ENCODE measurements at regions not wholly inside any gene's neighbourhood (a gene's known extent, or its start where the extent isn't known, plus 50 kb on each side); places are given as distances from the start of the nearest gene placed in this dataset.

DNA sequence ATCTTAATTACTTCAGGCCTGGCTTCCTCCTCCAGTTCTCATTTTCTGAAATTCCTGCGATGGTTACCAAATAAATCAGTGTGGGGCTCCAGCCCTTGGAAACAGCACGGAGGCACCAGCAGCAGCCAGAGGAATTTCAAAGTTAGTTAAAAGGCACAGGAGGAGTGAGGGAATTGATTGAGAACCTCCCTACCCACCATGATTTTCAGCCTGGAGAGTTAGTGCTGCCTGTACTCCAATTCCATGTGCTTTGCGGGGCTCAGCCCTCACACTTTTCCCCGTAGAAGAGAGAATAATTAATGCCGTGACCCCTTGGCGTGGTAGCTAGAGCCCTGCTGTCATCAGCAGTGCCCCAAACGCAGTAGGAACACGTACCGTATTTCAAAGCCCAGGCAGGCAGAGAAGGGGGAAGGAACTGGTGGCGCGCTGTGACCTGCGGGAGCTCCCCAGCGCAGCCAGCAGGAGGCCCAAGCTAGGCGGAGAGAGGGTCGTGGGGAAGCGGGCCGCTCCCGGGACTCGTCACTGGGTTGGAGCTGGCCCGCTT lies 84.0 kb upstream of the IGFBP7 start:
- H3K4me3 ChIP-seq, result no peak overlapping the region
- H3K9me3 ChIP-seq, result no peaks in the 10 kb centered on the region
- H3K36me3 ChIP-seq, result no peaks in the 10 kb centered on the region
- ATAC-seq (ENCODE audit: low FRiP score in 2 of 2) (no peak), DNase-seq (peak in 1 of 2 donors; percentile 52)
- H3K27me3 ChIP-seq, result no peaks in the 10 kb centered on the region
- no peaks in the 10 kb centered on the region for H3K4me1 ChIP-seq
- WGBS, 2 donors, result 59 to 60% methylated on average over 18 to 20 of the region's 20 CpGs
- no peak overlapping the region for H3K27ac ChIP-seq
- TF ChIP-seq, protein P1, sequence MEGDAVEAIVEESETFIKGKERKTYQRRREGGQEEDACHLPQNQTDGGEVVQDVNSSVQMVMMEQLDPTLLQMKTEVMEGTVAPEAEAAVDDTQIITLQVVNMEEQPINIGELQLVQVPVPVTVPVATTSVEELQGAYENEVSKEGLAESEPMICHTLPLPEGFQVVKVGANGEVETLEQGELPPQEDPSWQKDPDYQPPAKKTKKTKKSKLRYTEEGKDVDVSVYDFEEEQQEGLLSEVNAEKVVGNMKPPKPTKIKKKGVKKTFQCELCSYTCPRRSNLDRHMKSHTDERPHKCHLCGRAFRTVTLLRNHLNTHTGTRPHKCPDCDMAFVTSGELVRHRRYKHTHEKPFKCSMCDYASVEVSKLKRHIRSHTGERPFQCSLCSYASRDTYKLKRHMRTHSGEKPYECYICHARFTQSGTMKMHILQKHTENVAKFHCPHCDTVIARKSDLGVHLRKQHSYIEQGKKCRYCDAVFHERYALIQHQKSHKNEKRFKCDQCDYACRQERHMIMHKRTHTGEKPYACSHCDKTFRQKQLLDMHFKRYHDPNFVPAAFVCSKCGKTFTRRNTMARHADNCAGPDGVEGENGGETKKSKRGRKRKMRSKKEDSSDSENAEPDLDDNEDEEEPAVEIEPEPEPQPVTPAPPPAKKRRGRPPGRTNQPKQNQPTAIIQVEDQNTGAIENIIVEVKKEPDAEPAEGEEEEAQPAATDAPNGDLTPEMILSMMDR (IDR thresholded peaks at IDR 0.05), result no peak
- TF ChIP-seq POLR2A (IDR thresholded peaks at IDR 0.05) (no peak), POLR2AphosphoS5 (IDR thresholded peaks at IDR 0.05) (no peak), EP300 (IDR thresholded peaks at IDR 0.05) (no peak)

DNA sequence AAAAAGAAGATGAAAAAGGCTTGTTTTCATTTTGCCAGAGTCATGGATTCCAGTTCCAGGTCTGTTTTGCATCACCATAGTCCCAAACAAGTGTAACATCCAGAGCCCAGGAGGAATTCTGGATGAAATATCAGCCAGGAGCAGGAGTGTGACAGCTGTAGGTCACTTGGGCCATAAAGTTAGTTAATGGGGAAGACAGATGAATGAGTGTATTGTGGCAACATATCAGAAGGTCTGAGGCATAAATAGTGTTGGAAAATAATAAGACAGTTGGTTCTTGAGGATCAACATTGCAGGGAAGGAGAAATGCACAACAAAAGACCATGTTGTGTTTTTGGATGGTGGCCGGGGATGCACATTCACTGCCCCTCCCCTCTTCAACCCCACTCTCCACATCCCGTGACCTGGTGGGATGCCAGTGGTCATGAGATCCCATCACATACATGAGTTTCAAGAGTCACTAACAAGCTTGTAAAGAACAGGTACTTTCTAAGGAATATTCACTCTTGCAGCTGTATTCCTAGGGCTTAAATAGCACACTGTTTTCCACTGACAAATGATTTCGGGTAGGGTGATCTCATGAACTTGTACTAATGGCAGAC lies 83.1 kb upstream of the IGFBP7 start:
- no peaks in the 10 kb centered on the region for H3K4me1 ChIP-seq
- H3K27me3 ChIP-seq, result no peaks in the 10 kb centered on the region
- 90 to 95% methylated on average over 3 of the region's 3 CpGs for WGBS, 2 donors
- no peaks in the 10 kb centered on the region for H3K36me3 ChIP-seq
- no peaks in the 10 kb centered on the region for H3K9me3 ChIP-seq
- ATAC-seq (ENCODE audit: low FRiP score in 2 of 2) (no peak), DNase-seq (no peak)
- no peak overlapping the region for H3K4me3 ChIP-seq
- TF ChIP-seq EP300 (IDR thresholded peaks at IDR 0.05), result no peak
- TF ChIP-seq, protein P1 (IDR thresholded peaks at IDR 0.05), result no peak
- TF ChIP-seq POLR2AphosphoS5 (IDR thresholded peaks at IDR 0.05), result no peak
- no peak for TF ChIP-seq POLR2A (IDR thresholded peaks at IDR 0.05)
- no peak overlapping the region for H3K27ac ChIP-seq

DNA sequence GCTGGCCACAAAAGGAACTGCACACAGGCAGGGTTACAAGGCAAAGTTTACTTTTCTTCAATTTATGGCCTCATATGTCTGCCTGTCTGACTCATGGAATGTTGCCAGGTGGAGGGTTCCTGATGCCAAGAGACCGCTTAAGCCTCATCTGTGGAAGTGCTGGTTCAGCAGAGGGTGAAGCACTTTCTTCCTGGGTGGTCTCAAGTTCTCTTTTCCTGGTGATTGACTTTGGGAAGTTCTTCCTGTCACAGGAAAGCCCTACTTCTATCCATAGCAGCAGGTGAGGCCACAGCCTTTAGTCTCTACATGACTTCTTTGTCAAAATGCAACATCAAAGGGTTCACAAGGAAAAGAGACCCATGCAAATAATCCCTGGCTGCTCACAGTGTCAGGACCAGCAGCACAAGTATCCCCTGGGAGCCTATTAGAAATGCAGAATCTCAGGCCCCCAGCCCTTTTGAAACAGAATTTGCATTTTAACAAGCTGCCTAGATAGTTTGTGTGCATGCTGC lies 81.4 kb upstream of the IGFBP7 start:
- DNase-seq (no peak), ATAC-seq (ENCODE audit: low FRiP score in 2 of 2) (no peak)
- Histone ChIP-seq H3K9me3 (no peaks in the 10 kb centered on the region), H3K4me1 (no peaks in the 10 kb centered on the region), H3K4me3 (no peak overlapping the region), H3K27ac (no peak overlapping the region), H3K27me3 (no peaks in the 10 kb centered on the region), H3K36me3 (no peaks in the 10 kb centered on the region)
- TF ChIP-seq, protein P1 (IDR thresholded peaks at IDR 0.05), result no peak
- TF ChIP-seq POLR2AphosphoS5 (IDR thresholded peaks at IDR 0.05), result no peak
- TF ChIP-seq EP300 (IDR thresholded peaks at IDR 0.05), result no peak
- TF ChIP-seq POLR2A (IDR thresholded peaks at IDR 0.05), result no peak
- 33 to 78% methylated on average over 1 of the region's 1 CpG for WGBS, 2 donors

DNA sequence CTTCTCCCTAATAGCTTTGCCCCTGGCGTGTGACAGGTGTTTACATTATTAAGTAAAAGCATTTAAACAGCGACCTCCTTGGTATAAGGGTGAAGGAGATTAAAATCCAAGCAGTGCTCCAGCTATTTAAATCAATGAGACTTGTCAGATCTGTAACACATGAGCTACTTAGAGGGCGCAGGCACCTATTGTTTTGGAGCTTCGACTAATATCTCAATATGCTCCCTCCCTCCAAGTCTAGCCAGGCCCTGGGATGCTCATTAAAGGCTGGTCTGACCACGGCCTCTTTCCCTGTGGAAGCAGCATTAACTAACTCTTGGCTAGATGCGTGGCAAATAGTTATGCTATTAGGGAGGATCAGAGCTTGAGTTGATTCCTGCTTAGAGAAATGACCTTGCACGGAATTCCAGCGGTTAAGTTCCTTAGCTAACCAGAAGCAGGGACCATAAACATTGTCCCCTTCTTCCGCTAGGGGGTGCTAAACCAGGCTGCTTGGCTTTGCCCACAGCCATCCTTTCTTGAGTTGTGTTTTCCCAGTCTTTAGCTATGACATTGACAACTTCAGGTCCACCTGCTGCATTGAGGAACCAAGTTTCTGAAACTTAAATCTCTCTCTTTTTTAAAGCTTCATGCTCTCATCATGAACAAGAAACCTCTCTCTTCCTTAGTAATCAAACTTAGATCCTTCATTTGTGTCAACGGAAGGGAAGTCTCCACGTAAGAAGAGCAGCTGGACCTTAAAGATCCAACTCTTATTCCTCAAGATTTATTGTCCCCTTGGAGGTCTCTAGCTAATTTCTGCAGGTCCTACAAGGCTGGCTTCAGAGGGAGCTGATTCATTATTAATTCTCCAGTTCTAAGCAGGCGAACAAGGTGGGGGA lies 80.7 kb upstream of the IGFBP7 start:
- H3K36me3 ChIP-seq, result no peaks in the 10 kb centered on the region
- no peak overlapping the region for H3K27ac ChIP-seq
- H3K4me3 ChIP-seq, result no peak overlapping the region
- H3K27me3 ChIP-seq, result no peaks in the 10 kb centered on the region
- H3K4me1 ChIP-seq, result no peaks in the 10 kb centered on the region
- ATAC-seq (ENCODE audit: low FRiP score in 2 of 2), result peak in 1 of 2 donors; percentile 42
- WGBS, 2 donors, result 61 to 63% methylated on average over 10 to 12 of the region's 12 CpGs
- H3K9me3 ChIP-seq, result no peaks in the 10 kb centered on the region
- no peak for DNase-seq
- TF ChIP-seq, protein P1 (IDR thresholded peaks at IDR 0.05), result peak in 4 of 6 experiments; percentile 14 to 37 (median 32)
- no peak for TF ChIP-seq POLR2AphosphoS5 (IDR thresholded peaks at IDR 0.05)
